ENCODE measurements at regions not wholly inside any gene's neighbourhood (a gene's known extent, or its start where the extent isn't known, plus 50 kb on each side); places are given as distances from the start of the nearest gene placed in this dataset.

DNA sequence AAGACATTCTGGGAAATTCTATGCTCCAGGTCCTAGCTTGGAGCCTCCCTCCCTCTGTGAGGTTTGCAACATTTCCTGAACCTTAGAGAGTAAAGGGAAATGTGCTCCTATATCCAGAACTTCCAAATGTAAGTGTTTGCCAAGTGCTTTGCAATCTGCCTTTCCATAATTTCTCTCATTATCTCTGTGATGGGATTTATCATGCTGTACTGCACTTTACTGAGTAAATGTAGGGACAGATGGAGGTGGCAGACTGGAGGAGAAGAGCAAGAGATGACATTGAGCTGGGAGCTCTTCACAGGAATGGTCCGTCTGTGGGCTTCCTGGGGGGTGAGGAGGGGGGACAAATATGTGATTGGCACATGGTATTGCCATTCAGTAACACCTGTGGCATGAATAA, 184.3 kb downstream of the SOX4 start:
- Histone ChIP-seq H3F3A (ENCODE audit: insufficient read depth, low read length) (no peaks in the 10 kb centered on the region), H4K20me1 (ENCODE audit: insufficient read depth, low read length) (no peaks in the 10 kb centered on the region), H3K9me3 (replicated peaks; ENCODE audit: insufficient read depth, low read length) (no peaks in the 10 kb centered on the region), H3K4me1 (ENCODE audit: low read length) (no peaks in the 10 kb centered on the region), H3K4me2 (ENCODE audit: low read depth, low read length) (no peak overlapping the region), H3K27me3 (replicated peaks; ENCODE audit: insufficient read depth, low read length) (no peaks in the 10 kb centered on the region), H3K79me2 (ENCODE audit: low read length) (no peaks in the 10 kb centered on the region), H3K4me3 (ENCODE audit: low read length) (no peak overlapping the region), H3K9me2 (replicated peaks; ENCODE audit: insufficient read depth, low read length) (no peaks in the 10 kb centered on the region), H2AFZ (ENCODE audit: low read length) (no peak overlapping the region), H3K36me3 (replicated peaks; ENCODE audit: insufficient read depth, low read length) (no peaks in the 10 kb centered on the region), H3K9ac (ENCODE audit: low read length) (no peak overlapping the region), H3K27ac (ENCODE audit: low read length) (no peak overlapping the region)
- no peak for TF ChIP-seq EZH2 (optimal IDR thresholded peaks at IDR 0.05; ENCODE audit: low read depth, low read length)
- no peak for TF ChIP-seq CTCF (IDR thresholded peaks at IDR 0.05; ENCODE audit: low read length)
- TF ChIP-seq EZH2phosphoT487 (IDR thresholded peaks at IDR 0.05; ENCODE audit: low read length), result no peak
- no peak for DNase-seq

- H3K27me3 ChIP-seq (replicated peaks; ENCODE audit: insufficient read depth, low read length), result no peaks in the 10 kb centered on the region
- no peaks in the 10 kb centered on the region for H3F3A ChIP-seq (ENCODE audit: insufficient read depth, low read length)
- no peaks in the 10 kb centered on the region for H3K9me2 ChIP-seq (replicated peaks; ENCODE audit: insufficient read depth, low read length)
- no peak overlapping the region for H3K4me2 ChIP-seq (ENCODE audit: low read depth, low read length)
- H3K4me1 ChIP-seq (ENCODE audit: low read length), result no peaks in the 10 kb centered on the region
- no peak overlapping the region for H3K9ac ChIP-seq (ENCODE audit: low read length)
- TF ChIP-seq CTCF (IDR thresholded peaks at IDR 0.05; ENCODE audit: low read length) (no peak), EZH2 (optimal IDR thresholded peaks at IDR 0.05; ENCODE audit: low read depth, low read length) (no peak), EZH2phosphoT487 (IDR thresholded peaks at IDR 0.05; ENCODE audit: low read length) (no peak)
- no peaks in the 10 kb centered on the region for H3K9me3 ChIP-seq (replicated peaks; ENCODE audit: insufficient read depth, low read length)
- H3K4me3 ChIP-seq (ENCODE audit: low read length), result no peak overlapping the region
- DNase-seq, result no peak
- no peaks in the 10 kb centered on the region for H3K79me2 ChIP-seq (ENCODE audit: low read length)
- H4K20me1 ChIP-seq (ENCODE audit: insufficient read depth, low read length), result no peaks in the 10 kb centered on the region
- H2AFZ ChIP-seq (ENCODE audit: low read length), result no peak overlapping the region
- H3K27ac ChIP-seq (ENCODE audit: low read length), result no peak overlapping the region
- no peaks in the 10 kb centered on the region for H3K36me3 ChIP-seq (replicated peaks; ENCODE audit: insufficient read depth, low read length)
These were observed 186.6 kb downstream of the SOX4 start for GRCh38 chr6:21780141-21780540.

- H2AFZ ChIP-seq (ENCODE audit: low read length), result no peak overlapping the region
- no peak for DNase-seq
- TF ChIP-seq EZH2 (optimal IDR thresholded peaks at IDR 0.05; ENCODE audit: low read depth, low read length), result no peak
- no peak for TF ChIP-seq CTCF (IDR thresholded peaks at IDR 0.05; ENCODE audit: low read length)
- TF ChIP-seq EZH2phosphoT487 (IDR thresholded peaks at IDR 0.05; ENCODE audit: low read length), result no peak
- no peaks in the 10 kb centered on the region for H3K36me3 ChIP-seq (replicated peaks; ENCODE audit: insufficient read depth, low read length)
- no peaks in the 10 kb centered on the region for H3F3A ChIP-seq (ENCODE audit: insufficient read depth, low read length)
- H3K79me2 ChIP-seq (ENCODE audit: low read length), result no peaks in the 10 kb centered on the region
- H3K4me1 ChIP-seq (ENCODE audit: low read length), result no peaks in the 10 kb centered on the region
- H4K20me1 ChIP-seq (ENCODE audit: insufficient read depth, low read length), result no peaks in the 10 kb centered on the region
- H3K4me3 ChIP-seq (ENCODE audit: low read length), result no peak overlapping the region
- H3K9ac ChIP-seq (ENCODE audit: low read length), result no peak overlapping the region
- H3K27ac ChIP-seq (ENCODE audit: low read length), result no peak overlapping the region
- H3K9me3 ChIP-seq (replicated peaks; ENCODE audit: insufficient read depth, low read length), result no peaks in the 10 kb centered on the region
- no peaks in the 10 kb centered on the region for H3K9me2 ChIP-seq (replicated peaks; ENCODE audit: insufficient read depth, low read length)
- no peak overlapping the region for H3K4me2 ChIP-seq (ENCODE audit: low read depth, low read length)
- no peaks in the 10 kb centered on the region for H3K27me3 ChIP-seq (replicated peaks; ENCODE audit: insufficient read depth, low read length)
These were observed 187.1 kb downstream of the SOX4 start for GRCh38 chr6:21780679-21781078.

Measured in MM.1S (cell line).